IMR-90 (cell line): ENCODE measurements at regions not wholly inside any gene's neighbourhood (a gene's known extent, or its start where the extent isn't known, plus 50 kb on each side); places are given as distances from the start of the nearest gene placed in this dataset.

Source experiments
- ATAC-seq: fragments of 200-7000 bp; cut with Tn5 transposase; 2 replicates; pipeline ENCODE4 v1.9.1; 2020; ENCODE audit warnings: low read depth, mild to moderate bottlenecking, moderate library complexity
- BruUV-seq: library from RNA; stranded (reverse); fragments of 400-500 nt; replicated peaks from 2 replicates; lab custom pipeline; 2021; lab: Mats Ljungman, UMichigan
- CTCF ChIA-PET: fragments of 300-600 bp; formaldehyde crosslinking; extraction: SDS; loops from one replicate; lab custom pipeline; 2021; ENCODE audit warnings: antibody characterized with exemption; lab: Yijun Ruan, JAX
- POLR2A ChIA-PET: fragments of 300-600 bp; sonication (Branson Sonifier 250); formaldehyde crosslinking; loops from one replicate; lab custom pipeline; 2022; ENCODE audit warnings: antibody characterized with exemption; ENCODE audit not compliant: unreplicated experiment; lab: Charles Lee
- DNase-seq: peaks from one replicate; pipeline ENCODE4 v3.0.0; 2013
- H2AFZ ChIP-seq: replicated peaks from 2 replicates; pipeline ENCODE3; 2013; ENCODE audit warnings: low read length, mild to moderate bottlenecking; ENCODE audit not compliant: poor library complexity
- H2AK5ac ChIP-seq: 2 replicates; pipeline ENCODE4 v1.6.1; 2013; ENCODE audit warnings: low read depth, low read length, inconsistent platforms
- H2AK9ac ChIP-seq: replicated peaks from 2 replicates; pipeline ENCODE3; 2013; ENCODE audit warnings: mild to moderate bottlenecking, low read depth, low read length, moderate library complexity; ENCODE audit not compliant: poor library complexity
- H2BK120ac ChIP-seq: 2 replicates; pipeline ENCODE4 v1.6.1; 2013; ENCODE audit warnings: low read depth, low read length, inconsistent platforms
- H2BK15ac ChIP-seq: 3 replicates; pipeline ENCODE4 v1.6.1; 2013; ENCODE audit warnings: low read depth, low read length, inconsistent platforms
- H2BK20ac ChIP-seq: 2 replicates; pipeline ENCODE4 v1.6.1; 2013; ENCODE audit warnings: low read depth, mild to moderate bottlenecking, inconsistent platforms, low read length, moderate library complexity
- H2BK5ac ChIP-seq: 2 replicates; pipeline ENCODE4 v1.6.1; 2013; ENCODE audit warnings: mild to moderate bottlenecking, low read depth, low read length, inconsistent platforms; ENCODE audit not compliant: poor library complexity, severe bottlenecking
- H3K14ac ChIP-seq: replicated peaks from 2 replicates; pipeline ENCODE4 v1.6.1; 2013; ENCODE audit warnings: low read depth, low read length, inconsistent platforms
- H3K18ac ChIP-seq: 2 replicates; pipeline ENCODE4 v1.6.1; 2013; ENCODE audit warnings: low read depth, low read length, control low read depth
- H3K23ac ChIP-seq: 2 replicates; pipeline ENCODE4 v1.6.1; 2013; ENCODE audit warnings: low read depth, low read length, inconsistent platforms
- H3K27ac ChIP-seq: 2 replicates; pipeline ENCODE4 v1.5.1; 2013; ENCODE audit warnings: mild to moderate bottlenecking, control low read depth, low read length; ENCODE audit not compliant: insufficient read depth
- H3K27me3 ChIP-seq: 2 replicates; pipeline ENCODE4 v1.6.1; 2013; ENCODE audit warnings: low read length; ENCODE audit not compliant: control insufficient read depth, insufficient read depth
- H3K36me3 ChIP-seq: 2 replicates; pipeline ENCODE4 v1.6.1; 2013; ENCODE audit warnings: low read length, mixed read lengths; ENCODE audit not compliant: control insufficient read depth, insufficient read depth
- H3K4ac ChIP-seq: 2 replicates; pipeline ENCODE4 v1.6.1; 2013; ENCODE audit warnings: low read depth, low read length, inconsistent platforms
- H3K4me1 ChIP-seq: 2 replicates; pipeline ENCODE4 v1.6.1; 2013; ENCODE audit warnings: low read length, mixed read lengths; ENCODE audit not compliant: control insufficient read depth, insufficient read depth
- H3K4me2 ChIP-seq: 2 replicates; pipeline ENCODE4 v1.6.1; 2013; ENCODE audit warnings: low read depth, mild to moderate bottlenecking, control low read depth, low read length, moderate library complexity
- H3K4me3 ChIP-seq: 2 replicates; pipeline ENCODE4 v1.5.1; 2013; ENCODE audit warnings: low read depth, mild to moderate bottlenecking, control low read depth, low read length, moderate library complexity; ENCODE audit not compliant: insufficient read depth
- H3K56ac ChIP-seq: 2 replicates; pipeline ENCODE4 v1.6.1; 2013; ENCODE audit warnings: low read length, inconsistent platforms; ENCODE audit not compliant: insufficient read depth; ENCODE audit errors: extremely low read depth
- H3K79me1 ChIP-seq, 2 experiments: 2 replicates each; pipeline ENCODE4 v1.6.1; 2013; ENCODE audit warnings: low read length in 2 of 2, inconsistent platforms in 1 of 2, low read depth in 1 of 2
- H3K9ac ChIP-seq: 2 replicates; pipeline ENCODE4 v1.6.1; 2013; ENCODE audit warnings: low read depth, low read length, control low read depth
- H3K9me1 ChIP-seq: 2 replicates; pipeline ENCODE4 v1.6.1; 2013; ENCODE audit warnings: low read length, inconsistent platforms; ENCODE audit not compliant: insufficient read depth
- H3K9me3 ChIP-seq: 2 replicates; pipeline ENCODE4 v1.6.1; 2013; ENCODE audit warnings: low read length; ENCODE audit not compliant: control insufficient read depth, insufficient read depth
- H4K20me1 ChIP-seq: 2 replicates; pipeline ENCODE4 v1.6.1; 2013; ENCODE audit warnings: low read length, inconsistent platforms; ENCODE audit not compliant: insufficient read depth
- H4K5ac ChIP-seq: 2 replicates; pipeline ENCODE4 v1.6.1; 2013; ENCODE audit warnings: mild to moderate bottlenecking, low read depth, low read length, control low read depth
- H4K8ac ChIP-seq, 2 experiments: 2 replicates each; pipeline ENCODE4 v1.6.1; 2013; ENCODE audit warnings: low read depth in 2 of 2, low read length in 2 of 2, control low read depth in 1 of 2, inconsistent platforms in 1 of 2
- H4K91ac ChIP-seq: 2 replicates; pipeline ENCODE4 v1.6.1; 2013; ENCODE audit warnings: low read depth, low read length, inconsistent platforms; ENCODE audit not compliant: insufficient read depth
- CEBPB ChIP-seq: IDR thresholded peaks from 2 replicates; pipeline ENCODE4 v1.6.1; 2012; ENCODE audit warnings: low read depth, low read length, improper control_type of control experiment
- ELK1 ChIP-seq: fragments of 150-350 bp; IDR thresholded peaks from 2 replicates; pipeline ENCODE4 v1.6.1; 2016; ENCODE audit warnings: low read depth, mild to moderate bottlenecking, low read length, moderate library complexity, borderline replicate concordance
- MAZ ChIP-seq: IDR thresholded peaks from 2 replicates; pipeline ENCODE4 v1.6.1; 2012; ENCODE audit warnings: low read depth, mild to moderate bottlenecking, low read length, improper control_type of control experiment, moderate library complexity, borderline replicate concordance
- NFE2L2 ChIP-seq: fragments of 150-350 bp; IDR thresholded peaks from 2 replicates; pipeline ENCODE4 v1.6.1; 2016; ENCODE audit warnings: low read depth, mild to moderate bottlenecking, low read length
- WGBS, 2 experiments: methylation state at CpG; one replicate each; pipeline versions ENCODE4 v1.1.5 to v1.1.7; 2013; ENCODE audit warnings: missing lambda C conversion rate in 2 of 2; ENCODE audit not compliant: insufficient read length in 1 of 2; ENCODE audit errors: extremely low coverage in 2 of 2; 5-methylcytosine and 5-hydroxymethylcytosine counted together
- dilution Hi-C: fragments of 300-500 bp; cut with HindIII; formaldehyde crosslinking; loops from one replicate; pipeline ENCODE4 v1.14.3; 2018; ENCODE audit warnings: low sequenced_read_pairs; ENCODE audit not compliant: unreplicated experiment
- in situ Hi-C: fragments of 300-500 bp; cut with MboI; formaldehyde crosslinking; loops from 3 replicates; pipeline ENCODE4 v1.14.3; 2019; ENCODE audit warnings: low sequenced_read_pairs, inconsistent platforms, mixed read lengths
- intact Hi-C: fragments of 100-400 bp; cut with micrococcal nuclease; formaldehyde crosslinking; loops from 2 replicates; pipeline ENCODE4 v1.10.0; 2022

GRCh38 chr6:169324086-169324485 lies 70.4 kb upstream of the THBS2 start:
- DNase-seq (no peak), ATAC-seq (no peak)
- Histone ChIP-seq H4K20me1 (no peaks in the 10 kb centered on the region), H3K9me3 (no peaks in the 10 kb centered on the region), H3K23ac (no peak overlapping the region), H2AK9ac (no peak overlapping the region), H3K79me1 (no peaks in the 10 kb centered on the region), H4K5ac (no peak overlapping the region), H2AFZ (no peak overlapping the region), H3K9ac (no peak overlapping the region), H2BK20ac (no peak overlapping the region), H3K4me1 (peaks cover 2% of the 10 kb centered on the region; the same call in 1 of the 2 replicates), H3K4me3 (no peak overlapping the region), H2BK5ac (no peak overlapping the region), H3K56ac (no peak overlapping the region), H3K14ac (no peak overlapping the region), H4K8ac (no peak overlapping the region), H2BK15ac (no peak overlapping the region), H3K36me3 (no peaks in the 10 kb centered on the region), H3K18ac (no peak overlapping the region), H3K27ac (no peak overlapping the region), H3K9me1 (no peaks in the 10 kb centered on the region), H4K91ac (no peak overlapping the region), H2AK5ac (no peak overlapping the region), H2BK120ac (no peak overlapping the region), H3K4me2 (no peak overlapping the region), H3K4ac (no peak overlapping the region), H3K27me3 (no peaks in the 10 kb centered on the region)
- TF ChIP-seq ELK1 (no peak), MAZ (no peak), CEBPB (no peak), NFE2L2 (no peak)
- no TSS peak for BruUV-seq
- intact Hi-C loops (no loop called here), in situ Hi-C loops (no loop called here), dilution Hi-C loops (no loop called here)
- CTCF ChIA-PET, result no interaction called here
- POLR2A ChIA-PET, result no interaction called here
- WGBS, 2 experiments, result 100% methylated on average over 2 of the region's 4 CpGs; no CpG with 5 or more reads in 1 of the 2 experiments
